ENCODE measurements at regions not wholly inside any gene's neighbourhood (a gene's known extent, or its start where the extent isn't known, plus 50 kb on each side); places are given as distances from the start of the nearest gene placed in this dataset.

- Histone ChIP-seq H3K4me2 (replicated peaks; ENCODE audit: extremely low read depth, low read length, poor library complexity, severe bottlenecking) (no peak overlapping the region), H3K4me1 (ENCODE audit: control insufficient read depth in 1 of 2, insufficient read depth in 2 of 2, low read length in 2 of 2) (no peaks in the 10 kb centered on the region), H3K9me3 (replicated peaks in 1 of 2; ENCODE audit: control insufficient read depth in 1 of 2, insufficient read depth in 1 of 2, low read length in 2 of 2) (no peaks in the 10 kb centered on the region), H3K36me3 (replicated peaks in 1 of 2; ENCODE audit: control insufficient read depth in 1 of 2, insufficient read depth in 2 of 2, low read length in 2 of 2) (no peaks in the 10 kb centered on the region), H3K27ac (ENCODE audit: low read depth in 1 of 2, low read length in 2 of 2) (no peak overlapping the region), H4K20me1 (ENCODE audit: insufficient read depth, low read length) (no peaks in the 10 kb centered on the region), H3K27me3 (ENCODE audit: control insufficient read depth in 2 of 2, insufficient read depth in 2 of 2, low read length in 2 of 2) (peaks cover 4 to 14% of the 10 kb centered on the region in 2 donors), H3K9ac (ENCODE audit: insufficient read depth, low read length, poor library complexity, severe bottlenecking) (no peak overlapping the region), H2AFZ (ENCODE audit: insufficient read depth, low read depth, low read length, poor library complexity, severe bottlenecking) (no peak overlapping the region), H3K4me3 (replicated peaks in 1 of 3; ENCODE audit: low read depth in 2 of 3, low read length in 3 of 3) (no peak overlapping the region), H3K79me2 (ENCODE audit: insufficient read depth, low read length) (no peaks in the 10 kb centered on the region)
- H3K4me1 Mint-ChIP-seq, result peaks cover 8% of the 10 kb centered on the region
- intact Hi-C loops (cut with micrococcal nuclease), result no loop called here
- H3K27me3 Mint-ChIP-seq (ENCODE audit: low read depth in 3 of 3), result peaks cover 18 to 32% (median 28%) of the 10 kb centered on the region in 3 donors
- H3K36me3 Mint-ChIP-seq, result no peaks in the 10 kb centered on the region
- peaks cover under 1 to 14% (median 6%) of the 10 kb centered on the region in 7 donors for H3K9me3 Mint-ChIP-seq
- TF ChIP-seq, protein P1, sequence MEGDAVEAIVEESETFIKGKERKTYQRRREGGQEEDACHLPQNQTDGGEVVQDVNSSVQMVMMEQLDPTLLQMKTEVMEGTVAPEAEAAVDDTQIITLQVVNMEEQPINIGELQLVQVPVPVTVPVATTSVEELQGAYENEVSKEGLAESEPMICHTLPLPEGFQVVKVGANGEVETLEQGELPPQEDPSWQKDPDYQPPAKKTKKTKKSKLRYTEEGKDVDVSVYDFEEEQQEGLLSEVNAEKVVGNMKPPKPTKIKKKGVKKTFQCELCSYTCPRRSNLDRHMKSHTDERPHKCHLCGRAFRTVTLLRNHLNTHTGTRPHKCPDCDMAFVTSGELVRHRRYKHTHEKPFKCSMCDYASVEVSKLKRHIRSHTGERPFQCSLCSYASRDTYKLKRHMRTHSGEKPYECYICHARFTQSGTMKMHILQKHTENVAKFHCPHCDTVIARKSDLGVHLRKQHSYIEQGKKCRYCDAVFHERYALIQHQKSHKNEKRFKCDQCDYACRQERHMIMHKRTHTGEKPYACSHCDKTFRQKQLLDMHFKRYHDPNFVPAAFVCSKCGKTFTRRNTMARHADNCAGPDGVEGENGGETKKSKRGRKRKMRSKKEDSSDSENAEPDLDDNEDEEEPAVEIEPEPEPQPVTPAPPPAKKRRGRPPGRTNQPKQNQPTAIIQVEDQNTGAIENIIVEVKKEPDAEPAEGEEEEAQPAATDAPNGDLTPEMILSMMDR (IDR thresholded peaks at IDR 0.05), result no peak
- H3K27ac Mint-ChIP-seq, result no peak overlapping the region
- 89% methylated on average over 3 of the region's 7 CpGs for WGBS (ENCODE audit: insufficient coverage)
- H3K4me3 Mint-ChIP-seq, result no peak overlapping the region
- DNase-seq, result no peak
Observed at GRCh38 chr7:98474558-98474957, 73.7 kb upstream of the BAIAP2L1 start.

- TF ChIP-seq, protein P1 (IDR thresholded peaks at IDR 0.05), result no peak
- Mint-ChIP-seq H3K4me3 (no peak overlapping the region), H3K27ac (no peak overlapping the region), H3K36me3 (no peaks in the 10 kb centered on the region), H3K4me1 (peaks cover 8% of the 10 kb centered on the region), H3K27me3 (ENCODE audit: low read depth in 3 of 3) (peaks cover 19 to 42% (median 31%) of the 10 kb centered on the region in 3 donors), H3K9me3 (peaks cover 9 to 25% (median 18%) of the 10 kb centered on the region in 7 donors)
- intact Hi-C loops (cut with micrococcal nuclease), result no loop called here
- peaks cover 4 to 14% of the 10 kb centered on the region in 2 donors for H3K27me3 ChIP-seq (ENCODE audit: control insufficient read depth in 2 of 2, insufficient read depth in 2 of 2, low read length in 2 of 2)
- no peak overlapping the region for H3K9ac ChIP-seq (ENCODE audit: insufficient read depth, low read length, poor library complexity, severe bottlenecking)
- H3K4me3 ChIP-seq (replicated peaks in 1 of 3; ENCODE audit: low read depth in 2 of 3, low read length in 3 of 3), result no peak overlapping the region
- no peak for DNase-seq
- H3K36me3 ChIP-seq (replicated peaks in 1 of 2; ENCODE audit: control insufficient read depth in 1 of 2, insufficient read depth in 2 of 2, low read length in 2 of 2), result no peaks in the 10 kb centered on the region
- H2AFZ ChIP-seq (ENCODE audit: insufficient read depth, low read depth, low read length, poor library complexity, severe bottlenecking), result no peak overlapping the region
- peaks cover 4 to 9% of the 10 kb centered on the region in 2 donors for H3K9me3 ChIP-seq (replicated peaks in 1 of 2; ENCODE audit: control insufficient read depth in 1 of 2, insufficient read depth in 1 of 2, low read length in 2 of 2)
- no peaks in the 10 kb centered on the region for H3K79me2 ChIP-seq (ENCODE audit: insufficient read depth, low read length)
- no peaks in the 10 kb centered on the region for H4K20me1 ChIP-seq (ENCODE audit: insufficient read depth, low read length)
- no peak overlapping the region for H3K4me2 ChIP-seq (replicated peaks; ENCODE audit: extremely low read depth, low read length, poor library complexity, severe bottlenecking)
- no peak overlapping the region for H3K27ac ChIP-seq (ENCODE audit: low read depth in 1 of 2, low read length in 2 of 2)
- no peaks in the 10 kb centered on the region for H3K4me1 ChIP-seq (ENCODE audit: control insufficient read depth in 1 of 2, insufficient read depth in 2 of 2, low read length in 2 of 2)
- 86% methylated on average over 10 of the region's 11 CpGs for WGBS (ENCODE audit: insufficient coverage)
Observed at GRCh38 chr7:98472521-98472954, 71.6 kb upstream of the BAIAP2L1 start.
